CD4-positive, alpha-beta T cell treated with Interleukin-1 beta for 1 hour (primary cell): ENCODE measurements at regions not wholly inside any gene's neighbourhood (a gene's known extent, or its start where the extent isn't known, plus 50 kb on each side); places are given as distances from the start of the nearest gene placed in this dataset.

Source experiments
- DNase-seq, 2 donors: peaks; one replicate each; pipeline ENCODE4 v3.0.0-alpha.2; 2020 to 2022

DNA sequence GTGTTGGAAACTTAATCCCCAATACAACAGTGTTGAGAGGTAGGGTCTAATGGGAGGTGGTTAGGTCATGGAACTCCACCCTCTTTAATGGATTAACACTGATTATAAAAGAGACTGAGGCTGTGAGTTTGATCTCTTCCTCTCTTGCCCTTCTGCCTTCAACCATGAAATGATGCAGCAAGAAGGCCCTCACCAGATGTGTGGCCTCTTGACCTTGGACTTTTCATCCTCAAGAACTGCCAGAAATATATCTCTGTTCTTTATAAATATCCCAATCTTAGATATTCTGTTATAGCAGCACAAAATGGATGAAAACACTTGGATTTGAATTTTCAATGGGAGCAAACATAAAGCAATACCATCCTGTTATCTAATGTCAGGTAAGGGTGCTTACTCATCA, 67.6 kb downstream of the NMUR2 start:
- DNase-seq: no peak

GRCh38 chr5:152335461-152335860, 69.6 kb downstream of the NMUR2 start:
- DNase-seq: no peak

- no peak for DNase-seq
Measured at GRCh38 chr5:152332716-152333460, 72.2 kb downstream of the NMUR2 start.

- no peak for DNase-seq
Measured at GRCh38 chr5:152331718-152332117, 73.4 kb downstream of the NMUR2 start.

DNA sequence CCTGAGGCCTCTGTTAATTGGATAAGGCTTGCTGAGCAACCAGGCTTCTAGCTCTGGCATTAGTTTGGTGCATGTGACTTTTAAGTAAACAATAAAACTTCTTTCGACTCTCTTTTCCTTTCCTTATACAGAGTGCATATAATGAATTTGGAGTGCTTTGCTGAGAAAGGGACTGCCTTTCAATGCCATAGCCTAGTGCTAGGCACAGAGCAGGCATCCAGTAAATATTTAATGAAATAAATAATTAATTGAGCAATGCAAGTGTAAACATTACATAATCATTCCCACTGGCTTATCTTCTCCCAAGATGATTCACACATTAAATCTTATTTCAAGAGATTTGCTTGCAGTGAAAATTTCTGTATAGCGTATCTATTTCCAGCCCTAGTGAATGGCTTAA, 74.1 kb downstream of the NMUR2 start:
- DNase-seq: no peak

DNA sequence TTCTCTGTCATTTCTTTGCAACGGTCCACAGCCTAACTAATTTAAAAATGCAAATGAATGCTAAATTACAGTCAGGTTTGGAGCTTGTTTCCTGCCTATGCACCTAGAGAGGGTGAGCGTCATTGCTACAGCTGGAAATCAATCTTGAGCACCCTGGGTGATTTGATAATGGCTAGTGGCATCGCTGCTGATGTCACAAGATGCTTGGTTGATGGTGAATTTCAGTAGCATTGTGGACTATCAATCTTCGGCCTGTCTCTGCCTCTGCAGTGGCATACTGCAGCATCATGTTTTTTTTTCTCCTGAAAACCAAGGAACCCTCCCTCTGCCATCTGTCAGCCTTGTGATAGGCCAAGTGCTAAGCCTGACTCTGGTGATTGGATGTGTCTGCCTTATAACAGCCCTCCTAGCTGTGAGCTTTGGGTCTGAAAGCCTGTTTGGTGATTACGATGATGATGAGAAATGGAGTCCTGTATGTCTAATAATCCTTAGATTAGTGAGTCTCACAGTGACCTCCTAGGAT, 75.3 kb downstream of the NMUR2 start:
- no peak for DNase-seq

DNA sequence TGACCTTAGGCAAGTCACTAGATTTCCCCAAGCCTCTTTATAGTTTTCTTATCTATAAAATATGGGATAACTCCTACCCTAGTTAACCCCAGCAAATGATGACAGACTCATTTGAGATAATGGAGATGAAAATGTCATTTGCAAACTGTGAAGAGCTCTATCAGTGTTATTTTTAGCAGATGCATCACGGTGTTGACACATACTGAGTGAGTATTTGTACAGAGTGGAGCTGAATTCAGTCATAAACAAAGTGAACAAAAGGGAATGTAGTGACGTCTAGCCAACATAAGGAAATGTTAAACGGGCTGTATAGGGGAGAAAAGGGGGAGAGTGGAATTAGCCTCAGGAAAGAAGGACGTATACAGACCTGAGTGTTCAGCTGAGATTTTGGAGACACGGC, 75.9 kb downstream of the NMUR2 start:
- DNase-seq: no peak

DNA sequence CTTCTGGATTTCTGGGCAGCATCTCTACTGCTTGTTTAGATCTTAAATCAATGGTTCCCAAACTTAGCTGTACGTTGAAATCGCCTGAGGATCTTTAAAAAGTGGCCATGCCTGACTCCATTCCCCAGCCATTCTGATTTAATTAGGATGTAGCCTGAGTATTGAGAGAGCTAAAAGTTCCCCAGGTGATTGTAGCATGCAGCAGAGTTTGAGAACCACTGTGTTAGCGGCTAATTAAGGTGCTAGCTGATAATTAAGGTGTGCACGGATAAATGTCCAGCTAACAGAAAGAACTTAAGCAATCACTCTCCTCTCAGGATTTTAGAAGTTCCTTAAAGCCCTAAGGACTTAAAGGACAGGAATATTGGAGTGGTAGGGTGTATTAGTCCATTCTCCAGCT, 89.1 kb downstream of the NMUR2 start:
- no peak for DNase-seq

- no peak for DNase-seq
Measured at GRCh38 chr5:152314196-152314829, 90.8 kb downstream of the NMUR2 start.

DNA sequence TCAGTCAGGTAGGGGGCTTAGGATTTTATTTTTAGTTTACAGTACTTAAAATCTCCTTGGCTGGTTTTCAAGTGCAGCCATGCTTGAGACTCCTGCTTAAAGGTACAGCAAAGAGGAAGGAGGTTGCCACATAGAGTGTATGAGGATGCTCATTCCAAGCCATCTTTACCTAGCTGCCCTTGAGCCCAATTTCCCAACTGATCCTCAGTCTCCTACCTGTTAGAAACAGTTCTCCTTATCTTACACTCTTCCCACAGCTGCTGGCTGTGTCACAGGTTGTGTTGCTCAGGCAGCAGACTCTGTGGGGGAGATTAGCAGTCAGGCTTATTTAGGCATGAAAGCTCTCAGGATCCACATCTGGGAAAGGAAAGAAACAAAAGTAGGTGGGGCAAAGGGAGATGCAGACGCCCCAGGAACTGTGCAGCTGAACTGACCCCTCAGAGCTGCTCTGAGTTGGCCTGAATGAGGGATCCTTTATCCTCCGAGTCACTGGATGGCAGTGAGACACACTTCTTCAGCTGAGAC, 95.1 kb downstream of the NMUR2 start:
- no peak for DNase-seq

DNA sequence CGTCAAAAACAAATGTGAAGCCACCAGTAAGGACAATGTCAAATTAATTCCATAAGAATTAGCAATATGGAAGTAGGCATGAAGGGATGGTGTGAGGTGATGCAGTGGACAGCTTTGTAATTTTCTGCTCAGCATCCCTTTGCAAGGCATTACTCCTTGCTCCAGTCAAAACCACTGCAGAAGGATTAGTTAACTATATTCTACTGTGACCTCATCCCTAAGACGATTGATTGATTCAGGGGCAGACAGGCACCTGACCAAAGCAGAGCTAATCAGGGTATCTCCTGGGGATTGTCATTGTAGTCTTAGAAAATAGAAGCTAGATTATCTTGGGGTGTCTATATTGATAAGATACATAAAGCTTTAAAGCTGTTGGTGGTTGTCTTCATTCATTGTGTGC, 98.7 kb downstream of the NMUR2 start:
- DNase-seq: no peak

DNA sequence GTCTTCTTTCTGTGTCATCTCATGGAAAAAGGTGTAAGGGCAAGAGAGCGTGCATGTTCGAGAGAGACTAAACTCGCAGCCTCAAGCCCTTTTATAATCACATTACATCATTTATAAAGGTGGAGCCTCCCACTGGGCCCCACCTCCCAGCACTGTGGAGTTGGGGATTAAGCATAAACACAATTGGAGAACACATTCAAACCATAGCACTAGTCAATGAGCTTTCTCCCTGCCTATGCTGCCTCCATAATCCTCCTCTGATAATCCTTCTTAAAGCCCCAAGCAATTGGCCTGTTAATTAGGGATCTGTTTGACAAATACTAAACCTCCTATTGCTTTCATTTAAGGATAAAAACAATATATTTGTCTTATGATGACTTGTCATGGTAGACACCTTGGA, 99.6 kb downstream of the NMUR2 start:
- no peak for DNase-seq

- no peak for DNase-seq
Measured at GRCh38 chr5:152303841-152304240, 101.2 kb downstream of the NMUR2 start.

GRCh38 chr5:152297866-152298265, 107.2 kb downstream of the NMUR2 start:
- DNase-seq: no peak

DNA sequence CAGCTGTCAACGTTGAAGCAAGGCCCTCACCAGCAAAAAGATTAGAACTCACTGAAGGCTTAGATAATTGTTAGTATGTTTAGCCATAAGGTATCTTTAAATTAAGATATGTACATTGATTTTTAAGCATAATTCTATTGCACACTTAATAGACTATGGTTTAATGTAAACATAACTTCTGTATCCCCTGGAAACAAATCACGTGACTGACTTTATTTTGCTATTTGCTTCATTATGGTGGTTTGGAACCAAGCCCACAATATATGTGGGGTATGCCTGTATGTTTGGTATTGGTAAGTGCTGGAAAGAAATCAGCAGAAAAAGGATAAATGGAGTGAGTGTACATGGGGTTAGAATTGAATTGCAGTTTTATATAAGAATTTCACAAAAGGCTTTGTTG, 111.9 kb downstream of the NMUR2 start:
- no peak for DNase-seq

GRCh38 chr5:152290181-152290580, 114.9 kb downstream of the NMUR2 start:
- no peak for DNase-seq

DNA sequence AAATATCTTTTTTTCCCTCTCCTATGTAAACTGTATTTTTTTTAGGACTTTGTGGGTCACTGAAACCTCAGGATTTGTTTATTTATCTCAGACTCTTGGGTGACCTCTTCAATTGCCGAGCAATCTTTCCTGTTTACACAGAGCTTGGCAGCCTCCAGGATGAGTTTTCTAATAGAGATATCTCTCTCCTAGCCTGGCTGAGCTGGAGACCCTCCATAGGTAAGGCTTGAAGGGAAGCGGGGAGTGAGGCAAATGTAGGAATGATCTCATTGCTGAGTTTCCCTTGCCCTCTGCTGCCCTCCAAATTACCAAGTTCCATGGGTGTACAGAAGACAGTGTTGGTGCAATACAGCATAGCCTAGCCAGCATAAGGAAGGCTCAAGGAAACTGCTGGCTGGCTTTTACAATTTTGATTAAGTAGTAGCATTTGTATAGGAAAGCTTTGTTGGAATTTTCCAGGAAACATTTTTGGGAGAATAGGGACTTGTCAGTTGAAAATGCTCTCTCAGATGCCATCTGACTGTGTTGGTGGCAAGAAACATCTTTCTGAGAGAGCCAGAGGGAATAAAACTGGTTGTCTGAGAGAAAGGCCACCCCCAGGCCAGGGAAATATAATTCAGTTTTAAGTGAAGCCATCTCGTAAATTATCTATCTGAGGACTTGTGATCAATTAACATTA, 116.0 kb downstream of the NMUR2 start:
- no peak for DNase-seq

GRCh38 chr5:152288499-152288898, 116.6 kb downstream of the NMUR2 start:
- DNase-seq: no peak

- no peak for DNase-seq
Measured at GRCh38 chr5:152285764-152286163, 119.3 kb downstream of the NMUR2 start.

DNA sequence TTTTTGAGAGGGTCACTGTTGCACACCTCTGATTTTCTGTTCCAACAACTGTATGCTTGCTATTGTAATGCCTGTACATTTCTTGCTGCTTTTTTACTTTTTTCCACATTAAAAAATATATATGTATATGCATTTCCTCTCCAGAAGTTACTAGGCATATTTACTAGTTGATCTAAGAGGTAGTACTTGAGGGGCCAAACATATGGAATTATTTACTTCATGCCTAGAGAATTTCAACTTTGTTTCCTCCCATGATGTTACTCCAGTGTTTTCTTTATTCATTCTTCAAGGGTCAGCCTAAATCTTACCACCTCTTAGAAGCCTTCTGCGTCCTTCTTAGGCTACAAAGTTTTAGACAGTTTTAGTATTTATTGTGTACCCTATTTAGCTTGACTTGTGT, 122.7 kb downstream of the NMUR2 start:
- no peak for DNase-seq

DNA sequence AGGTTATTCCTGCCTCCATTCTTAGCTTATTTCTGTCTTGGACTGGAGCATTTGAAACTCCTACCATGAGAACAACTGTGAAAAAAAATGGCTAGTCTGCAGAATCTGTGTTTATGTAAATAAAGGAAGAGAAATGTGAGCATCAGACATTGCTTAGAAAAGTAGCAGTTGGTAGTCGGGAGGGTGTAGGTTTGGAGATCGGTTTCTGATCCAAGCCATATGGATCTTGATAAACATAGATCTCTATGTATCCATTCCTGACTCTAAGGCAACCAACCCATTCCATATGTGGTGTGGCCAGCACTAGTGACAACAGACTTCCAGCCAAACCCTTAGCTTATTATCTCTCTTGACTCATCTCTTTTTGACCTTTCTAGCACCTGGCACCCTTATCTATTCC, 127.1 kb downstream of the NMUR2 start:
- no peak for DNase-seq

DNA sequence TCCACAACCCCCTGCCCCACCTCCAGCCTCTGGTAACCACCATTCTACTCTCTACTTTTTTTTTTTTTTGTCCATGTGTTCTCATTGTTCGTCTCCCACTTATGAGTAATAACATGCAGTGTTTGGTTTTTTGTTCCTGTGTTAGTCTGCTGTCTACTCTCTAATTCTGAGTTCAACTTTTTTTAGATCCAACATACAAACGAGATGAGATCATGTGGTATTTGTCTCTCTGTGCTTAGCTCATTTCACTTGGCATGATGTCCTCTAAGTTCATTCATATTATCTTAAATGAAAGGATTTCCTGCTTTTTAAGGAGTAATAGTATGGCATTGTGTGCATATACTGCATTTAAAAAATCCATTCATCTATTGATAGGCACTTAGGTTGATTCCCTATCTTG, 130.9 kb downstream of the NMUR2 start:
- no peak for DNase-seq

GRCh38 chr5:152271420-152271819, 133.7 kb downstream of the NMUR2 start:
- DNase-seq: peak in 1 of 2 donors; percentile 10

GRCh38 chr5:152270096-152270495, 135.0 kb downstream of the NMUR2 start:
- no peak for DNase-seq
